ENCODE measurements at regions not wholly inside any gene's neighbourhood (a gene's known extent, or its start where the extent isn't known, plus 50 kb on each side); places are given as distances from the start of the nearest gene placed in this dataset.

DNA sequence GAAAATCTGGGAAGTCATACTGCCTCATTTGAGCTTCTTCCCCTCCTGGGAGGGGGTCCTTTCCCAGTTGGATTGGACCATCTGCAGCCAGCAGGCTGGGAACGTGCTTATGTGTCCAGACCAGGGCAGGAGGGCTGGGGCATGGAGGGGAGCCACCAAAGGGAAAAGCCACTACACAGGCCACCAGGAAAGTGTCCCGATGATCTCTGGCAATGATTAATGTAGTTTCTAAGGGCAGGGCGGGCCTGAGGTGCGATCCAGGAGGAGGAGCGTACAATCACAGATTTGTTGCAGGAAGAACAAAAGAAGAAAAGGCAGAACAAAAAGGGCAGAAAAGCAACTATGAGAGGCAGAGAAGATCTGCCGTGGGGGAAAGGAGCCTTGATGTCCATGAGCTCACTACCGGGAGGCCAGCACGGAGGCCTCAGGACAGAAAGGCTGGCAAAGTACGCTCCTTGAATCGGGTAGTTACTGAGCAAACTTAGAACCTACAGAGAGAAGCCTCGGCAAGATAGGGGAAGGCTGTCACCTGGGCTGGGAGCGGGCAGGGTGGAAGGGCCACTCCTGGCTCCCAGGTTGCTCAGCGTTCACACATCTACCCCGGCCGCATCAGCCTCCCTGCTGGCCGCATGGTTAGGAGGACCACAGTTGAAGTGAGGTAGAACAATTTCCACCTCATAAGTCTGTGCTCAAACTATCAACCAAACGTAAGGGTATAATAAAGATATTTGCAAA is 79.5 kb upstream of the PCSK6 start:
- TF ChIP-seq ZNF274 (IDR thresholded peaks at IDR 0.05; ENCODE audit: low read depth, low read length) (no peak), SUZ12 (IDR thresholded peaks at IDR 0.05; ENCODE audit: extremely low read depth, insufficient read depth, insufficient read length) (no peak)
